Pancreas (tissue), 10 donors: ENCODE measurements at regions not wholly inside any gene's neighbourhood (a gene's known extent, or its start where the extent isn't known, plus 50 kb on each side); places are given as distances from the start of the nearest gene placed in this dataset.

Source experiments
- ATAC-seq, 4 donors: fragments of 200-7000 bp; cut with Tn5 transposase; one replicate each; pipeline versions ENCODE4 v1.8.0 to v1.9.1; 2020; ENCODE audit warnings: mild to moderate bottlenecking in 4 of 4, moderate library complexity in 4 of 4
- DNase-seq, 6 donors: peaks; one replicate each; pipeline ENCODE4 v3.0.0-alpha.2; 2020
- FAIRE-seq: peaks from 2 replicates; lab custom pipeline; 2012; peaks lifted over from hg19 to GRCh38; lab: Jason Lieb, UNC
- H3K27ac ChIP-seq, 4 donors: fragments of 200-600 bp; sonication (generic); 1 replicate in 3 of 4; 2 replicates in 1 of 4; pipeline versions ENCODE4 v1.5.0 to v1.8.0; 2020
- H3K27me3 ChIP-seq, 4 donors: fragments of 200-600 bp; one replicate each; pipeline ENCODE4 v1.8.0; 2021
- H3K36me3 ChIP-seq, 3 donors: fragments of 200-600 bp; sonication (generic) in 1 of 3; one replicate each; pipeline versions ENCODE4 v1.5.0 to v1.8.0; 2020 to 2021
- H3K4me1 ChIP-seq, 3 donors: fragments of 200-600 bp; one replicate each; pipeline ENCODE4 v1.8.0; 2021
- H3K4me3 ChIP-seq, 4 donors: fragments of 200-600 bp; sonication (generic) in 2 of 4; one replicate each; pipeline versions ENCODE4 v1.5.0 to v1.8.0; 2020 to 2021
- H3K9me3 ChIP-seq, 4 donors: fragments of 200-600 bp; one replicate each; pipeline ENCODE4 v1.8.0; 2021
- CTCF ChIP-seq, 4 donors: fragments of 200-600 bp; sonication (generic) in 3 of 4; IDR thresholded peaks; one replicate each; pipeline versions ENCODE4 v1.5.0 to v1.8.0; 2021; ENCODE audit warnings: antibody characterized with exemption in 4 of 4
- WGBS, 2 donors: extraction: QIAGEN DNeasy Blood & Tissue Kit; methylation state at CpG; one replicate each; pipeline ENCODE4 v1.1.7; 2013; 5-methylcytosine and 5-hydroxymethylcytosine counted together
- intact Hi-C, 3 donors: fragments of 100-400 bp; cut with DNase I; formaldehyde crosslinking; loops; one replicate each; pipeline versions ENCODE4 v1.11.1 to v1.14.2; 2022
- donor health status: healthy with polysubstance abuse.
- donor health status: DM: no; HTN: no; CAD: no; lungs with moderate emphysema.
- donor health status: DM: no; HTN: no; CAD: no.
- donor health status: control.
- donor health status: control.
- donor health status: Bipolar disorder and iron deficiency.
- donor health status: DM: yes; HTN: yes; CAD: no.
- donor health status: DM: no; HTN: no; CAD: no.
- donor health status: DM: no; HTN: no; CAD: no.
- donor health status: DM: yes; HTN: yes; CAD: no.

GRCh38 chr5:66410122-66410521 lies 186.1 kb upstream of the MAST4 start:
- no peak for TF ChIP-seq CTCF (IDR thresholded peaks at IDR 0.05)
- Histone ChIP-seq H3K36me3 (no peaks in the 10 kb centered on the region), H3K4me1 (no peaks in the 10 kb centered on the region), H3K27ac (no peak overlapping the region), H3K4me3 (no peak overlapping the region), H3K9me3 (no peaks in the 10 kb centered on the region), H3K27me3 (no peaks in the 10 kb centered on the region)
- no peak for DNase-seq
- 70 to 78% methylated on average over 7 of the region's 7 CpGs for WGBS, 2 donors
- FAIRE-seq = no peak
- ATAC-seq = no peak
- intact Hi-C loops = no loop called here

DNA sequence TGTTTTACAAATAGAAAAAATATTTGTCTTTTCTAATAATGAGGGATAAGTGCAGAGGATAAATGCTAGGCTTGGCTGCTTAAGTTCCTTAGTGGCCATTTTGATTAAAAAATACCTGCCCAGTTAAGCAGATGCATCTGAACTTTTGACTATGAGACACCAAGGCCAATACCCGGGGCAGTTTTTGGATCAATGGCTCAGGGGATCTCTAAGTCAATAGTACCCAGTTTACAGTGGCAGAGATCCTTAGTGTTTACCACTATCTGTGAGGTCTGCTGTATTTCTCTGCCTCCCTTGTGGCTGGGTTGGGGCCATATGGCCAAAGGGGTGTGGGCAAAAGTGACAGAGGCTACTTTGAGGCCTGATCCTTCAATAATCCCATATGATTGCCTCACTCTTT lies 184.5 kb upstream of the MAST4 start:
- no peaks in the 10 kb centered on the region for H3K36me3 ChIP-seq
- ATAC-seq = no peak
- 71 to 81% methylated on average over 1 of the region's 1 CpG for WGBS, 2 donors

GRCh38 chr5:66413931-66414330 lies 182.3 kb upstream of the MAST4 start:
- FAIRE-seq = no peak
- Histone ChIP-seq H3K27ac (no peak overlapping the region), H3K27me3 (no peaks in the 10 kb centered on the region), H3K4me3 (no peak overlapping the region), H3K36me3 (no peaks in the 10 kb centered on the region), H3K9me3 (no peaks in the 10 kb centered on the region), H3K4me1 (no peaks in the 10 kb centered on the region)
- no peak for ATAC-seq
- 81 to 82% methylated on average over 1 of the region's 1 CpG for WGBS, 2 donors
- no peak for TF ChIP-seq CTCF (IDR thresholded peaks at IDR 0.05)
- DNase-seq = no peak
- intact Hi-C loops = no loop called here

More for the DNA sequence above, 184.5 kb upstream of the MAST4 start:
- TF ChIP-seq CTCF (IDR thresholded peaks at IDR 0.05) = no peak
- Histone ChIP-seq H3K4me1 (no peaks in the 10 kb centered on the region), H3K4me3 (no peak overlapping the region), H3K27me3 (no peaks in the 10 kb centered on the region), H3K27ac (no peak overlapping the region), H3K9me3 (no peaks in the 10 kb centered on the region)
- DNase-seq (no peak), FAIRE-seq (no peak)
- intact Hi-C loops = no loop called here

DNA sequence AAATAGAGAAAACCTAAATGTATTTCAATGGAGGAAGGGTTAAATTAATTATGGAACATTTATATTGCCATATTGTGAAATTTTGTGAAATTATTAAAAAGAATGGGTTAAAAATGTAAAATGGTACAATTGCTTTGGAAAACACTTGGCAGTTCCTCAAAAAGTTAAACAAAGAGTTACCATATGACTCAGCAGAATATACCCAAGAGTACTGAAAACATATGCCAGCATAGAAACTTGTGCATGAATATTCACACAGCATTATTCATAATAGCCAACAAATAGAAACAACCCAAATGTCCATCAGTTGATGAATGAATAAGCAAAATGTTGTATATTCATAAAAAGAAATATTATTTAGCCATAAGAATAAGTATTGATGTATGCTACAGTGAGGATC lies 181.0 kb upstream of the MAST4 start:
- TF ChIP-seq CTCF (IDR thresholded peaks at IDR 0.05) = no peak
- H3K4me1 ChIP-seq = no peaks in the 10 kb centered on the region
- H3K27me3 ChIP-seq = no peaks in the 10 kb centered on the region
- no peak overlapping the region for H3K4me3 ChIP-seq
- FAIRE-seq (no peak), DNase-seq (no peak), ATAC-seq (no peak)
- no peaks in the 10 kb centered on the region for H3K9me3 ChIP-seq
- no peak overlapping the region for H3K27ac ChIP-seq
- intact Hi-C loops = no loop called here
- no peaks in the 10 kb centered on the region for H3K36me3 ChIP-seq

DNA sequence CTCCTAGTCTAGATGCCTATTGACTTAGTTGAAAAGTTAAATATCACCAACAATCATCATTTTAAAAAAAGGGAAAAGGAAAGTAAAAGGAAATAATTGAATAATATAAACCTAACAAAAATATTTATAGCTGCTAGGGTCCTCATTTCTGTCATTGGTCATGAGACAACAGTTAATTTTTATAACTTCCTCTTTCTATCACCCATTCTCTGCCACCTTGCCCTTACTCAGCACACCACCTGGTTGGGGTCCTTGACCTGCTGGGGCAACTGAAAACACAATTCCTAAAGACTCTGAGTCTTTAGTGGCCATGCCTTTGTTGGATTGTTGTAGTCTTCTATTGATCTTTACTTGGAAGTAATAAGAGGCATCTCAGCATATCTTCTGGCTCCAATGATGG lies 179.5 kb upstream of the MAST4 start:
- TF ChIP-seq CTCF (IDR thresholded peaks at IDR 0.05) = no peak
- no peaks in the 10 kb centered on the region for H3K4me1 ChIP-seq
- H3K4me3 ChIP-seq = no peak overlapping the region
- no peaks in the 10 kb centered on the region for H3K27me3 ChIP-seq
- FAIRE-seq (no peak), DNase-seq (no peak), ATAC-seq (no peak)
- no peaks in the 10 kb centered on the region for H3K36me3 ChIP-seq
- intact Hi-C loops = no loop called here
- H3K27ac ChIP-seq = no peak overlapping the region
- H3K9me3 ChIP-seq = no peaks in the 10 kb centered on the region
